Natural killer cell (primary cell): ENCODE measurements at regions not wholly inside any gene's neighbourhood (a gene's known extent, or its start where the extent isn't known, plus 50 kb on each side); places are given as distances from the start of the nearest gene placed in this dataset.

Experiments used
- ATAC-seq, 3 donors: fragments of 150-1000 bp in 2 of 3; fragments of 200-7000 bp in 1 of 3; cut with Tn5 transposase; 1 replicate in 1 of 3; 2 replicates in 2 of 3; pipeline ENCODE4 v1.10.0; 2021; ENCODE audit warnings: mild to moderate bottlenecking in 2 of 3, moderate library complexity in 2 of 3
- DNase-seq, 2 donors: peaks; one replicate each; pipeline versions ENCODE4 v3.0.0 to v3.0.0-alpha.2; 2013 to 2021; ENCODE audit warnings: mixed read lengths in 1 of 2
- H3K27ac ChIP-seq: one replicate; pipeline ENCODE4 v1.5.1; 2013; ENCODE audit warnings: mild to moderate bottlenecking, low read length
- H3K27me3 ChIP-seq: one replicate; pipeline ENCODE4 v1.6.1; 2013; ENCODE audit warnings: low read length; ENCODE audit not compliant: control insufficient read depth, insufficient read depth
- H3K36me3 ChIP-seq: one replicate; pipeline ENCODE4 v1.6.1; 2013; ENCODE audit warnings: low read length; ENCODE audit not compliant: control insufficient read depth, insufficient read depth
- H3K4me1 ChIP-seq: one replicate; pipeline ENCODE4 v1.6.1; 2013; ENCODE audit warnings: low read length; ENCODE audit not compliant: control insufficient read depth, insufficient read depth
- H3K4me3 ChIP-seq: one replicate; pipeline ENCODE4 v1.5.1; 2013; ENCODE audit warnings: low read length
- H3K9me3 ChIP-seq: one replicate; pipeline ENCODE4 v1.6.1; 2013; ENCODE audit warnings: low read length; ENCODE audit not compliant: control insufficient read depth, insufficient read depth
- H3K27ac Mint-ChIP-seq, 2 donors: one replicate each; pipeline ENCODE4 v1.8.0; 2022; ENCODE audit warnings: mild to moderate bottlenecking in 2 of 2, mixed read lengths in 2 of 2, moderate library complexity in 1 of 2
- H3K27me3 Mint-ChIP-seq, 2 donors: one replicate each; pipeline ENCODE4 v1.8.0; 2022; ENCODE audit warnings: low read depth in 2 of 2, mixed read lengths in 2 of 2
- H3K36me3 Mint-ChIP-seq: one replicate; pipeline ENCODE4 v1.8.0; 2022; ENCODE audit warnings: mixed read lengths
- H3K4me1 Mint-ChIP-seq, 2 donors: one replicate each; pipeline ENCODE4 v1.8.0; 2022; ENCODE audit warnings: mixed read lengths in 2 of 2
- H3K4me3 Mint-ChIP-seq: one replicate; pipeline ENCODE4 v1.8.0; 2022; ENCODE audit warnings: mild to moderate bottlenecking, moderate library complexity, mixed read lengths
- H3K9me3 Mint-ChIP-seq, 2 donors: one replicate each; pipeline ENCODE4 v1.8.0; 2022; ENCODE audit warnings: mixed read lengths in 2 of 2
- CTCF ChIP-seq: fragments of 200-600 bp; IDR thresholded peaks from one replicate; pipeline ENCODE4 v1.8.0; 2022; ENCODE audit warnings: antibody characterized with exemption
- WGBS: methylation state at CpG from one replicate; pipeline ENCODE4 v1.1.7; 2013; ENCODE audit warnings: missing lambda C conversion rate; ENCODE audit not compliant: insufficient coverage; 5-methylcytosine and 5-hydroxymethylcytosine counted together
- intact Hi-C: fragments of 100-400 bp; cut with micrococcal nuclease; formaldehyde crosslinking; loops from one replicate; pipeline ENCODE4 v1.14.2; 2022

- WGBS = 82% methylated on average over 3 of the region's 3 CpGs
- Mint-ChIP-seq H3K4me3 (no peak overlapping the region), H3K36me3 (no peaks in the 10 kb centered on the region), H3K27me3 (no peaks in the 10 kb centered on the region), H3K9me3 (no peaks in the 10 kb centered on the region), H3K27ac (no peak overlapping the region), H3K4me1 (no peaks in the 10 kb centered on the region)
- Histone ChIP-seq H3K4me1 (no peaks in the 10 kb centered on the region), H3K27me3 (no peaks in the 10 kb centered on the region), H3K27ac (no peak overlapping the region), H3K9me3 (no peaks in the 10 kb centered on the region), H3K36me3 (no peaks in the 10 kb centered on the region), H3K4me3 (no peak overlapping the region)
- ATAC-seq = no peak
- DNase-seq = no peak
- intact Hi-C loops = no loop called here
- TF ChIP-seq CTCF = no peak
These were observed 101.4 kb upstream of the KCNK1 start for GRCh38 chr1:233512538-233512937.

- Mint-ChIP-seq H3K4me1 (no peaks in the 10 kb centered on the region), H3K27ac (no peak overlapping the region), H3K36me3 (no peaks in the 10 kb centered on the region), H3K27me3 (no peaks in the 10 kb centered on the region), H3K4me3 (no peak overlapping the region), H3K9me3 (peaks cover under 1 to 2% of the 10 kb centered on the region in 2 donors)
- Histone ChIP-seq H3K27me3 (no peaks in the 10 kb centered on the region), H3K4me1 (no peaks in the 10 kb centered on the region), H3K36me3 (no peaks in the 10 kb centered on the region), H3K9me3 (no peaks in the 10 kb centered on the region), H3K27ac (no peak overlapping the region), H3K4me3 (no peak overlapping the region)
- ATAC-seq (no peak), DNase-seq (no peak)
- intact Hi-C loops = no loop called here
- TF ChIP-seq CTCF = no peak
These were observed 100.5 kb upstream of the KCNK1 start for GRCh38 chr1:233513431-233513830.

GRCh38 chr1:233514946-233515391 lies 98.9 kb upstream of the KCNK1 start:
- ATAC-seq (no peak), DNase-seq (no peak)
- Mint-ChIP-seq H3K27me3 (no peaks in the 10 kb centered on the region), H3K4me3 (no peak overlapping the region), H3K9me3 (peaks cover 2 to 7% of the 10 kb centered on the region in 2 donors), H3K27ac (no peak overlapping the region), H3K4me1 (no peaks in the 10 kb centered on the region), H3K36me3 (no peaks in the 10 kb centered on the region)
- intact Hi-C loops = no loop called here
- no peak for TF ChIP-seq CTCF
- Histone ChIP-seq H3K27me3 (no peaks in the 10 kb centered on the region), H3K36me3 (no peaks in the 10 kb centered on the region), H3K4me3 (no peak overlapping the region), H3K27ac (no peak overlapping the region), H3K4me1 (no peaks in the 10 kb centered on the region), H3K9me3 (no peaks in the 10 kb centered on the region)
- 90% methylated on average over 21 of the region's 21 CpGs for WGBS

- ATAC-seq = no peak
- Histone ChIP-seq H3K36me3 (no peaks in the 10 kb centered on the region), H3K27me3 (no peaks in the 10 kb centered on the region), H3K4me1 (no peaks in the 10 kb centered on the region), H3K27ac (no peak overlapping the region), H3K4me3 (no peak overlapping the region), H3K9me3 (no peaks in the 10 kb centered on the region)
- H3K36me3 Mint-ChIP-seq = no peaks in the 10 kb centered on the region
- H3K27me3 Mint-ChIP-seq = no peaks in the 10 kb centered on the region
- no peak for TF ChIP-seq CTCF
- H3K4me1 Mint-ChIP-seq = no peaks in the 10 kb centered on the region
- H3K27ac Mint-ChIP-seq = no peak overlapping the region
- intact Hi-C loops = no loop called here
- H3K9me3 Mint-ChIP-seq = peaks cover 2 to 7% of the 10 kb centered on the region in 2 donors
- no peak for DNase-seq
- 89% methylated on average over 9 of the region's 9 CpGs for WGBS
- H3K4me3 Mint-ChIP-seq = no peak overlapping the region
These were observed 97.2 kb upstream of the KCNK1 start for GRCh38 chr1:233516732-233517131.
